HG03066 (cell line): ENCODE measurements at regions not wholly inside any gene's neighbourhood (a gene's known extent, or its start where the extent isn't known, plus 50 kb on each side); places are given as distances from the start of the nearest gene placed in this dataset.

Source experiments
- ATAC-seq: cut with Tn5 transposase; IDR thresholded peaks from one replicate; pipeline ENCODE4 v1.9.1; 2021; ENCODE audit warnings: low read depth; ENCODE audit not compliant: unreplicated experiment

DNA sequence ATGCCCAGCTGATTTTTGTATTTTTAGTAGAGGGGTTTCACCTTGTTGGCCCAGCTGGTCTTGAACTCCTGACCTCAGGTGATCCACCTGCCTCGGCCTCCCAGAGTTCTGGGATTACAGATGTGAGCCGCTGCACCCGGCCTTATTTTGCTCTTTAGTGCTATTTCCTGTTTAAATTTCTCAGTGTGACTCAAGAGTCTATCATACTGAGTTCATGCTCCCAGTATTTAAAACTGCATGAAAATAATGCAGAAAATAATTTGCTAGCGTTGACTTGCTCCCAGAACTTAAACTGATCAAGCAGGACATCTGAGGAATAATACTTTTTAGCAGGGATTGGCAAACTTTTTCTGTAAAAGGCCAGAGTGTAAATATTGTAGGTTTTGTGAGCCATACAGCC lies 86.4 kb upstream of the C1orf21 start:
- ATAC-seq, result no peak

DNA sequence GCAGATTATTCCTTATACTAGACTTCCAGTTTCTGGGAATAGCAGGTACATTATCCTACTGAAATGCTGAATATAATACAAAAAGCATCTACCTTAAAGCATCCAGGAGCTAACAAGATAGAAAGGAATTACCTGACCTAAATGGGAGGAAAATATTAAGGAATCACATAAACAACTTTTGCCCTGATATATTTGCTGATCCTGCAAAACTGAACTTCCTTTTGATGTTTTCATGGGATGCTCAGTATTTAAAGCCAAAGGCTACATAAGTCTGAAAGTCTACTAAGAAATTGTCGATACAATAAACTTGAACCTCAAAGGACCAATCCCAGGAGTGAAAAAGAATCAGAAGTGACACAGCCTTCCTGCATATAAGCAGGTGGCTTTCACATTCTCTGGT lies 85.6 kb upstream of the C1orf21 start:
- no peak for ATAC-seq

DNA sequence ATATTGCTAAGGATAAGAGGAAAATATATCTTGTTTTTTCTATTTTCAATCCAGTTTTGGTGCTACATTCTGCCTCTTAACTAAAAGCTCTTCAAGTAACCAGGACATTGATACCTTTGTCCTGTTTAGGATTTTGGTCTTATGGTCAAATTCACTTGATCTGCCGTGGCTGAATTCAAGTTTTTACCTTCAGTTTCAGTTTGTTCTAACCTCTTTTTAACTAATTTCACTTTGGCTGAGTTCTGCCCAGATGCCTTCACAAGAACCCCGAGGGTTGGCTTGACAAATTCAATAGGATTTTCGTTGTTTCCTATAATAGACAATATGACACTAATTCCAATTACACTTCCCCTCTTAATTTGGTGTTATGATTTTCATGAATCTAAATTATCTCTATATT lies 84.5 kb upstream of the C1orf21 start:
- no peak for ATAC-seq

DNA sequence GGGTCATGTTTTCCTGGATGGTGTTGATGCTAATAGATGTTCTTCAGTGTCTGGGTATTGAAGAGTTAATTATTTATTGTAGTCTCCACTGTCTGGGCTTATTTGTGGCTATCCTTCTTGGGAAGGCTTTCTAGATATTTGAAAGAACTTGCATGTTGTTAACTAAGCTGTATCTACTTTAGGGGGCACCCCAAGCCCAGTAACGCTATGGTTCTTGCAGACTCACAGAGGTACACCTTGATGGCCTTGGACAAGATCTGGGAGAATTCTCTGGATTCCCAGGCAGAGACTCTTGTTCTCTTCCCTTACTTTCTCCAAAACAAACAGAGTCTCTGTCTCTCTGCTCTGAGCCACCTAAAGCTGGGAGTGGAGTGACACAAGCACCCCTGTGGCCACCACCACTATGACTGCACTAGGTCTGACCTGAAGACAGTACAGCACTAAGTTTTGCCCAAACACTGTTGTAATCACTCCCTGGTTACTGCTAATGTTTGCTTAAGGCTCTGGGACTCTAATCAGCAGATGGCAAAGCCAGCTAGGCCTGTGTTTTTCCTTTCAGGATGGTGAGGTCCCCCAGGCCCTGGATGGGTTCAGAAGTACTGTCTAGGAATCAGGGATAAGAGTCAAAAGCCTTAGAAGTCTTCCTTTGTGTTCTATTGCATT lies 76.5 kb upstream of the C1orf21 start:
- no peak for ATAC-seq

DNA sequence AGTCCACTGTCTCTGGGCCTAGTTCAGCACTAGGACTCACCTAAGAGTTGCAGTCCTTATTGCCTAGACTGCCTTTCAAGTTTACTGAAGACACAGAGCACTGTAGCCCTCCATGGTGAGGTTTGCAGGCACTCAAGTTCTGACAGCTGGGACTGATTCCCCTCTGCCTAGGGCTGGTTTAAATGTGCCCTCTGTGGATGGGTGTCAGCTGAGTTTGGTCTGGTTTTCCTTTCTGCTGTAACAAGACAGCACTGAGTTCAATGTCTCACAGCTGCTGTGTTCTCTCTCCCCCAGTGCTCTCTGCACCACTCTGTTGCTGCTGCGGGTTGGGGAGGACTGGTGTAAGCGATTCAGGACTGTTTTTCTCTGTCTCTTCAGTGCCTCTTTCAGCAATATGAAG lies 75.2 kb upstream of the C1orf21 start:
- no peak for ATAC-seq

DNA sequence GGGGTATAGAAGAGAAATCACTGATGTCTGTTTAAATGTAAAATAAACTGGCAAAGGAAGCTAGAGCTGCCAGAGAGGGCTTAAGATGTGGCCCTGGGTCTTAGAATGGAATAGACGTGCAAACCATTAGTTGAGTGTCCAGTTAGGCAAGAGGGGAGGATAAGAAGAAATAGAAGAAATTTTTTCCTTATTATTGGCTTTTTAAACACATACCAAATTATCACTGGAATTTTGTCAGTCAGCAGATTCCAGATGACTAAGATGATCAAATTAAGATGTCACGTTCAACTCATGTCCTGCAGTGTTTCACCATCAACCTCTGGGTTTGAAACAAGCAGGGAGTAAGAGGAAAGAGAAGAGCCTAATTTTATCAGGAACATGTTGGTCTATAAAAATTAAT lies 71.6 kb upstream of the C1orf21 start:
- ATAC-seq, result no peak

DNA sequence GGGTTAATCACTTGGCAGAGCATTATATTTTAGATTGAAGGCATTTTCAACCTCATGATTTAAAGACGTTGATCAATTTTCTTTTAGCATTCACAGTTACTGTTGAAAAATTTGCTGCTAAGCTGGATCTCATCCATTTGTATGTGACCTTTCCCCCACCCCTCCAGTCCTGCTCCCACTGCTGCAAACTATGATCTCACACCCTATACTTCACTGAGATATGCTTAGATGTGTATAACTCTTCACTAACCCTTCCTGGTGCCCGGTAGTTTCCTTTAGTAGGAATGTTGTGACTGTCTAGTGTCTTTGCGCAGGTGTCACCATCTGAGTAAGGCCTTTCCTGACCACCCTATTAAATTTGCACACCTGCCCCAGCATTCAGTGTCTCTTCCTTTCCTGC lies 67.0 kb upstream of the C1orf21 start:
- ATAC-seq, result no peak

DNA sequence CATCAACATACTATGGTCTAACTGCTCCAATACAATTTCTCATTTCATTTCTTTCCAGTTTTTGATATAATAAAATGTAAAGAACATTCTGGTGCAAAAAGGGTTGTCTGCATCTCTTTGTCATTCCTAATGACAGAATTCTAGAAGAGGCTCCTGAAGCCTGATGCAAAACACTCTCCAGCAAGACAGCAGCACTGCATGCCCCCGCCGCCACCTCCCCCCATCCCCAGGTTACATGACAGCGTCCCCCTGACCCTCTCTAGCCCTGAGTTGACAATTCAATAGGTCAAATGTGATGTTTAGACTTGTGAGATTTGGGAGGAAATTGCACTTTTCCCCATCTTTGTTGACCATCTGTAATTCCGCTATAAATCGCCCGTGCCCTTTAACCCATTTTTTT lies 64.6 kb upstream of the C1orf21 start:
- no peak for ATAC-seq

DNA sequence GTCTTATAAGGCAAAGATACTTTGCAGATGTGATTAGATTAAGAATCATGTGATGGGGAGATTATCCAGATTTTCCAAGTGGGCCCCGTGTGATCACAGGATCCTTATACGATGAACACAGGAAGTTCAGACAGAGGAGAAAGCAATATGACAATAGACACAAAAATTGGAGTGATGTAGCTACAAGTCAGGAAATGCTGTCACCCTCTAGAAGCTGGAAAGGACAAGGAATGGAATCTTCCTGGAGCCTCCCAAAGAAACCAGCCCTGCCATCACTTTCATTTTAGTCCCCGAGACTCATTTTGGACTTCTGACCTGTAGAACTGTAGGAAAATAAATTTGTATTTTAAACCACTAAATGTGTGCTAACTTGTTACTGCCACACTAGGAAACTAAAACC lies 61.9 kb upstream of the C1orf21 start:
- no peak for ATAC-seq

DNA sequence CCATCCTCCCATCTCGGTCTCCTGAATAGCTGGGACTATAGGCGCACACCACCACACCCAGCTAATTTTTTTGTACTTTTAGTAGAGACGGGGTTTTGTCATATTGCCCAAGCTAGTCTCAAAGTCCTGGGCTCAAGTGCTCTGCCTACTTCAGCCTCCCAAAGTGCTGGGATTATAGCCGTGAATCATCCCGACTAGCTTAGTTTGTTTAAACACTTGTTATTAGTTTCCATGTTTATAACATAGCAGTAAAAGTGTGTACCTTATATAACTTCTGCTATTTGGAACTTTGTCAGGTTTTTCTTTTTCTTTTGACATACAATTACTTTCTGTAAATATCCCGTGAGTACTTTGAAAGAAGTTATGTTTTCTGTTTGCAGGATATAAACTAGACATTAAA lies 60.6 kb upstream of the C1orf21 start:
- ATAC-seq, result no peak

DNA sequence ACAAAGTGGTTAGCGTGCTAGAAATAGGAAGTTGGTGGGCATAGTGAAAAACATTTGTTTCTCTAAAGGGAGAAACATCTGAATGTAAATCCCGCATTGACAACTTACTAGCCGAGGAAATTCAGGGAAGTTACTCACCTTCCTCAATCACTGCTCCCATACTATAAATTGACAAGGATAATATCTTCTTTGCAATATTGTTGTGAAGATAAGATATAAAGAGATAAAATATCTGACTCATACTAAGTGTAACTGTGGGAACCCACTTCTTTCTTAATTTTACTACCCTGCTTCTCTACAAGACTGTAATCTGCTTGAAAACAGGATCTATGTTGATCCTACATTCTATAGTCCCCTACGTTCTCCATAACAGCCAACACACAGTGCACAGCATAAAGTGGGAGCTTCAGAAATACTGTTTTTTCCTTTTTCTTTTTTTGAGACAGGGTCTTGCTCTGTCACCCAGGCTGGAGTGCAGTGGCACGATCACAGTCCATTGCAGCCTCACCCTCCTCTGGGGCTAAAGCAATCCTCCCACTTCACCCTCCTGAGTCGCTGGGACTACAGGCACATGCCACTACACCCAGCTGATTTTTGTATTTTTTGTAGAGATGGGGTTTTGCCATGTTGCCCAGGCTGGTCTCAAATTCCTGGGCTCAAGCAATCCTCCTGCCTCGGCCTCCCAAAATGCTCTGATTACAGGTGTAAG lies 57.4 kb upstream of the C1orf21 start:
- no peak for ATAC-seq

DNA sequence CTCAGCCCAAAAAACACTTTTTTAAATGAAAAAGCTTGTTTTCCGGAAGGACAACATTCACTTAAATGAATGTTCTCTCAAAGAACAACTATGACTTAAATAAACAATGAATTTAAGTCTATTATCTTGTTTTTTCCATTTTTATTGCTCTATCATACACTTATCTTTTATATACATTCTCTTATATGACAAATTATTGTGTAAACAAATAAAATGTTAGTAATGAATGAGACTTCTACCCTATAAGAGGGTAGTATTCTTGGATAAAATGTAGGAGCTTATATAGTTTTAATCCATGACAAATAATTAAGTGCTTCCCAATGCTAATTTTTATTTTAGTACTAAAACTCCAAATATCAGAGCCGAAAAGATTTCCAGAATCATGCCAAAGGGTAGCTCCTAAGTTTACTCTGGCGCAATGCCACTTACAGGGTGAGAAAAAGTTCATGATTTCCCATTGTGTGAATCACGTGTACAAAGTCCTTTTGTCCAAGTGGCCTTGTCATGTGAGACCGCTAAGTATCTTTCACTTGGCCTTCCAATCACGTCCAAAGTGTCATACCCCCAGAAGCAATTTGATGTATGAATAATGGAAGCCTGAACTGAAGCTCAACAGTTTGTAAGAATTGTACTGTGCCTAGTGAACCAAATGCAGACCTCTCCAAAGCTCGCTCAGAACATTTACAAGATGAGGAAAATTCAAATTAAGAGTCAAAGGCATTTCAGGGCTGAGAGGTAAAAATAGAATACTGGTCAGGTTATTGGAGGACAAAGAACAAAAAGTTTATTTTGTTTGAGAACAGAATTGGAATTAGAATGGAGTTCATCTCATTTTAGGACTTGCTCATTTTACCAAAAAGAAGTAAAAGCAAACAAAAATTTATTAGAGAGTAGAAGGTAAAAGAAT lies 56.6 kb upstream of the C1orf21 start:
- no peak for ATAC-seq

DNA sequence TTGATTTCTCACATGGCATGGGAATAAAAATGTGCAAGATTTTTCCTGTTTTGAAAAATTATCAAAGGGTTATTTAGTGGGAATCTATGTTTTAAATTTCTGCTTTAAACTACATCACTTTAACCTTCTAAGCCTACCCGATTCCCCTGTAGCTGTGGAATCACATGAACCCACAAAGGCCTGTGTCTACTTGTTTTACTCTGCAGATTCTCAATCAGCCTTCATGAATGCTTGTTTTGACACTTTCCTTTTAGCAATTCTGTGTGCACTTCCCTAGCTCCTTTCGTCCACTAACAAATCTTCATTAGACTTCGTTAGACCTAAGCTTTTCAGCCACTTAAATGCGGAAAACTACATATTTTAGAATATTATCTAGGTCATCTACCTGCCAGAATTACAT lies 56.0 kb upstream of the C1orf21 start:
- no peak for ATAC-seq
